GM12892 (cell line): ENCODE measurements at regions not wholly inside any gene's neighbourhood (a gene's known extent, or its start where the extent isn't known, plus 50 kb on each side); places are given as distances from the start of the nearest gene placed in this dataset.
"Not testable (repeated sequence)": the region's sequence is repeated elsewhere in the genome, so short reads cannot be mapped to it uniquely, and the experiment has no call there.

Source experiments
- DNase-seq: peaks from one replicate; pipeline ENCODE4 v3.0.0; 2011; ENCODE audit not compliant: insufficient read length
- FAIRE-seq: peaks from 2 replicates; lab custom pipeline; 2011; peaks lifted over from hg19 to GRCh38; lab: Jason Lieb, UNC
- POLR2A ChIP-seq: IDR thresholded peaks from 2 replicates; pipeline ENCODE4 v1.6.1; 2011; ENCODE audit warnings: low read depth, low read length, control low read depth
- POLR2AphosphoS5 ChIP-seq: IDR thresholded peaks from 2 replicates; pipeline ENCODE4 v1.6.1; 2011; ENCODE audit warnings: low read depth, low read length, control low read depth
- TAF1 ChIP-seq: IDR thresholded peaks from 2 replicates; pipeline ENCODE4 v1.6.1; 2011; ENCODE audit warnings: low read depth, mild to moderate bottlenecking, control low read depth, low read length, borderline replicate concordance

DNA sequence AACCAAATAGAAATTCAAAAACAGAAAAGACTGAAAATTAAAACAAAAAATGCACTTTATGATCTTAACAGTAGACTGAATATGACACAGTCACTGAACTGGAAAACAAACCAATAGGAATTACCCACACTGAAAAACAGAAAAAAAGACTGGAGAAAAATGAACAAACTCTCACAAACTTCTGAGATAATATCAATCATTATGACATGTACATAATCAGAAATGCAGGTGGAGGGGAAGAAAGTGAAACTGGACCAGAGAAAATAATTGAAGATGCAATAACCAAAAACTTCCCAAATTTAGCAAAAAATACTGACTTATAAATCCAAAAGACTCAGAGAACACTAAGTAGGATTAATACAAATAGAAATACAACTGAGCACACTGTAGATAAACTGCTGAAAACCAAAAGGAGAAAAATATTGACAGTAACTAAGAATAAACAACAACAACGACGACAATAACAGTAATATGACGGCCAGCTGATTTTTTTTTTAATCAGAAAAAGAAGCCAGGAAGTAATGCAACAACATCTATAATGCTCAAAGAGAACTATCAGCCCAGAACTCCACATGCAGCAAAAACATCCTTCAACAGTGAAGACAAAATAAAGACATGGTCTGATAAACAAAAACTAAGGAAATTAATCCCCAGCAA lies 108.1 kb downstream of the ZFAND4 start:
- no peak for TF ChIP-seq POLR2A
- TF ChIP-seq POLR2AphosphoS5, result no peak
- TF ChIP-seq TAF1, result no peak
- FAIRE-seq (peak; percentile 9), DNase-seq (no peak)

DNA sequence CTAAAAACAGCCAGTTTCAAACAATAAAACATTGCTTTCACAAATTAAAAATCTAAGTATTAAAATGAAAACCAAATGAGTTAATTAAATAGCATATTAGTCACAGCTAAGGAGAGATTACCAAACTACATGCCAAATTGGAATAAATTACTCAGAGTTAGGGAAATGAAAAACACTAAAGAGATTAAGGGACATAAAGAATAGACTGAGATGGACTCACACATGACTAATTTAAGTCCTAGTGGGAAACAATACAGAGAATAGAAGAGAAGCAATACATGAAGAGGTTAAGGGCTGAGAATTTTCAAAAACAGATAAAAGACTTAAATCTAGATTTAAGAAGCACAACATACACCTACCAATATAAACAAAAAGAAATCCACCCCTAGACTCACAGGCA lies 110.6 kb downstream of the ZFAND4 start:
- DNase-seq (no peak), FAIRE-seq (no peak)
- TF ChIP-seq POLR2A (no peak), POLR2AphosphoS5 (no peak), TAF1 (no peak)

DNA sequence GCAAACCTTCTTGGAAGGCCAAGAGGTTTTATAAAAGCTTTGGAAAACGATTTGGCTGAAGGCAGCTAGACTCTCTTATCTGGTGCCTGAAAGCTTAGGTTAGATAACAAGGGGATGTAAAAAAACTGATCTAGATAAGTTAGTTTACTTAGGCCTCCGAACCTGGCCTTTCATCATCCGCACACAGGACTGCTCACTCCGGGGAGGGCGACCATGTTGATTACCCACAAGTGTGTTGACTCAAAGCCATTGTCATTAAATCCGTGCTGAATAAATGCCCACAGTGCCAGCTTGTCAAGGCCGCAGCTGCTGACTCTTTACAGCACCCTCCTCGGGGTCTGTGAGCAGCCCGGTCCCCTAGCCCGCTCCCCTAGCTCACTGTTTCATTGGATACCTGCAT lies 112.3 kb downstream of the ZFAND4 start:
- TF ChIP-seq POLR2AphosphoS5 (no peak), TAF1 (no peak), POLR2A (no peak)
- FAIRE-seq, result no peak
- DNase-seq, result no peak

DNA sequence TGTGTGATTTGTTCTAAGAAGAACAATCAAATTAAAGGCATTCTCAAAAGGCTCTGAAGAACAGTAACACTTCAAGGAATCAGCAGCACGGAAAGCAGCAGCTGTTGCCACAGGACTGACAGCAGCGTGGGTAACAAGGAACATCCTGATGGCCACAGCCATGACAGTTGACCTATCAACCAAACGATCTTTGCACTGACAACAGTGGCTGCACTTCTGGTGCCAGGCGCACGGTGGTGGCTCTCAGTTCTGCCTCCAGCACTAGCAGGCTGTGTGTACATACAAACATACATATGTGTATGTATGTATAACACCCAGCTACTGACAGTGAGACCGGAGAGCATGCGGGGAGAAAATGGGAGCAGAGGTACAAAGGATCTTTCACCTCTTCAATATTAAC lies 114.1 kb downstream of the ZFAND4 start:
- TF ChIP-seq POLR2A (no peak), POLR2AphosphoS5 (no peak), TAF1 (no peak)
- FAIRE-seq, result no peak
- DNase-seq, result no peak

DNA sequence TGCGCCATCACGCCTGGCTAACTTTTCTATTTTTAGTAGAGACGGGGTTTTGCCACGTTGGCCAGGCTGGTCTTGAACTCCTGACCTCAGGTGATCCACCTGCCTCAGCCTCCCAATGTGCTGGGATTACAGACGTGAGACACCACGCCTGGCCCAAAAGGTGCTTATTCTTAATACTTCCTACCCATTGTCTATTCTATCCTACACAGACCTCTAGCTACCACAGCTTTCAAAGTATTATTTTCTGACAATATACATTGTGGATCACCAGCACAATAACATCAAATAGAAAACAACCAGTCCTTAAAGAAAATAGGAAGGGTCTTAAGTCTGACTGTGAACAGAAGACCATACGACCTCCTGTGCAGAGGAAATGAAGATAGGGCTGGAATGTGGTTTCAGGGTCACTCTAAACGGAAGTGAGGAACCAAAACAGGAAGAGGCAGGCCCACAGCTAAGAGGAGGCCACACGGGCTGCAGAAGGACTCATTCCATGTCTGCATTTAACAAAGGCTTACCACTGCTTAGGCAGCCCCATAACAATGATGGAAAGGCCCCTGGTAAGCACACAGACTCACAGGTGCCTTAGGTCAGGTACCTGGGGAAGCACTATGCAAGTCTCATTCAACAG lies 115.2 kb downstream of the ZFAND4 start:
- FAIRE-seq, result peak; percentile 53
- TF ChIP-seq POLR2AphosphoS5 (no peak), POLR2A (no peak), TAF1 (no peak)
- no peak for DNase-seq

DNA sequence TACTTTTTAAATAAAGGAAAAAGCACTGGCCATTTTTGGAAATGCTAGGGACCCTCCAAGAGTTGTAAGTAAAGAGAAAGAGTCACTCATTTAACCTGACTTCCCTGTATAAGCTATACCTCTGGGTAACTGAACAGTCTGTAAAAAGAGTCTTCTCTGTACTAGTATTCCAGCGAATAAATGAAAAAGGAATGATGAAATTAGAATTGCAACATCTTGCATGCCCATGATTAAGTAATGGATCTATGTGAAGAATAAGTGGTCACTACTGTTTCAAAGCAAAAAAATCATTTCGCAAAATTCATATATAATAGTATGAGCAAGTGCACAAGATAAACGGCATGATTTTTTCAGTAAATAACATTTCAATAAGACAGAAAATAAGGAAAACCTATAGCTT lies 116.8 kb downstream of the ZFAND4 start:
- TF ChIP-seq POLR2AphosphoS5 (no peak), TAF1 (no peak), POLR2A (no peak)
- DNase-seq (no peak), FAIRE-seq (no peak)

DNA sequence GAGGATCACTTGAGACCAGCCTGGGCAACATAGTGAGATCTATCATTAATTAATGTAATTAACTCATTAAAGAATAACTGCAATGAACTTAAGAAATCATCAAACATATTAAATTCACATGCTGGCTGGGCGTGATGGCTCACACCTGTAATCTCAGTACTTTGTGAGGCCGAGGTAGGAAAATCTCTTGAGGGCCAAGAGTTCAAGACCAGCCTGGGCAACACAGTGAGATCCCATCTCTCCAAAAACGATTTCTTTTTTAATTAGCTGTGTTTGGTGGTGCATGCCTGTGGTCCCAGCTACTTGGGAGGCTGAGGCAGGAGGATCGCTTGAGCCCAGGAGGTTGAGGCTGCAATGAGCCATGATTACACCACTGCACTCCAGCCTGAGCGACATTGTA lies 117.2 kb downstream of the ZFAND4 start:
- not testable (repeated sequence) for FAIRE-seq, DNase-seq

DNA sequence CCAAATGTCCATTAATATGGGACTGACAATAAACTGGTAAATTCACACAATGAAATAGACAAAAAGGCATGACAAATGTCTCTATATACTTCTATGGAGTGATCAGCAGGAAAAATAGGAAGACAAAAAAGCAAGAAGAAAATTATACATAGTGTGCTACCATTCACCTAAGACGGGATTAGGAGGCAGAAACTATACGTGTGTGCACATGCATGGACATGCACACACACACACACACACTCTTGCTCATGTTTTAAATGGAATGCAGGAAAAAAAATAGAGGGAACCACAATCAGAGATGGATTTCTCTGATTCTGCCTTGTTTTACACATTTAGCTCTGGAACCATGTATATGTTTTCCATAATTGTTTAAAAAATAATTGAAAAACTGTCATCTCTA lies 119.0 kb downstream of the ZFAND4 start:
- TF ChIP-seq POLR2A, result no peak
- no peak for TF ChIP-seq POLR2AphosphoS5
- no peak for TF ChIP-seq TAF1
- no peak for DNase-seq
- FAIRE-seq, result no peak

DNA sequence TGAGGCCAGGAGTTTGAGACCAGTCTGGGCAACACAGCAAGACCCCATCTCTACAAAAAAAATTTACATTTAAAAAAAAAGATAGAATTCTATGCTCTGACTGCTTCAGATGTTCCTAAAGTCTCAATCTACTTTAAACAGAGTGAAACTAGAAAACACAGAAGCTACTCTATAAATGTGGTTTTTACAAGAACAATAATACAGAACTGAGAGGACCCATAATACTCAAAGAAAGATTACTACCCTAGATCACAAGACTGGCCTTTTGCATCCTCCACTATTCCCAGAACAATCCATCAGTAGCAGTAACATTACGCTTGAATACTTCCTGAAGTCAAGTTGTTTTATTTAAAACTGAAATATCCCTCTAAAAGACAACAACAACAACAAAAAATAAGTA lies 119.4 kb downstream of the ZFAND4 start:
- DNase-seq (no peak), FAIRE-seq (no peak)
- TF ChIP-seq TAF1, result no peak
- TF ChIP-seq POLR2AphosphoS5, result no peak
- TF ChIP-seq POLR2A, result no peak

DNA sequence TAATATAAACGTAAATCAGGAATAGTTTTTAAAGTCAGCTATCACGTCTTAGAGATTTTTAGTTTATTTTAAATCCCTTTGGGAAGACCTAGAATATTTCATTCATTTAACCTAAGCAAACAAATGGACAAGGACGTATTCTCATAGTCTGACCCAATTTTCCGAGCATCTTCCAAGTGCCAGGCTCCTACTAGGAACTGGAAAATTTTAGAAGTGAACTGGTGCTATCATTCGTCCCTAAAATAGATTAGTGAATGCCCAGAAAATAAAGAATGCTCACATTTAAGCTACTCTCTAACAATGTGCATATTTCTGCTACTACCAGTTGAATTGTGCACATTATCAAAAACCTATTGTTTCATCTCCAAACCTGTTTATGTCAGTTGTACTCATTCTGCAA lies 120.1 kb downstream of the ZFAND4 start:
- DNase-seq (no peak), FAIRE-seq (no peak)
- TF ChIP-seq POLR2A, result no peak
- TF ChIP-seq TAF1, result no peak
- no peak for TF ChIP-seq POLR2AphosphoS5

DNA sequence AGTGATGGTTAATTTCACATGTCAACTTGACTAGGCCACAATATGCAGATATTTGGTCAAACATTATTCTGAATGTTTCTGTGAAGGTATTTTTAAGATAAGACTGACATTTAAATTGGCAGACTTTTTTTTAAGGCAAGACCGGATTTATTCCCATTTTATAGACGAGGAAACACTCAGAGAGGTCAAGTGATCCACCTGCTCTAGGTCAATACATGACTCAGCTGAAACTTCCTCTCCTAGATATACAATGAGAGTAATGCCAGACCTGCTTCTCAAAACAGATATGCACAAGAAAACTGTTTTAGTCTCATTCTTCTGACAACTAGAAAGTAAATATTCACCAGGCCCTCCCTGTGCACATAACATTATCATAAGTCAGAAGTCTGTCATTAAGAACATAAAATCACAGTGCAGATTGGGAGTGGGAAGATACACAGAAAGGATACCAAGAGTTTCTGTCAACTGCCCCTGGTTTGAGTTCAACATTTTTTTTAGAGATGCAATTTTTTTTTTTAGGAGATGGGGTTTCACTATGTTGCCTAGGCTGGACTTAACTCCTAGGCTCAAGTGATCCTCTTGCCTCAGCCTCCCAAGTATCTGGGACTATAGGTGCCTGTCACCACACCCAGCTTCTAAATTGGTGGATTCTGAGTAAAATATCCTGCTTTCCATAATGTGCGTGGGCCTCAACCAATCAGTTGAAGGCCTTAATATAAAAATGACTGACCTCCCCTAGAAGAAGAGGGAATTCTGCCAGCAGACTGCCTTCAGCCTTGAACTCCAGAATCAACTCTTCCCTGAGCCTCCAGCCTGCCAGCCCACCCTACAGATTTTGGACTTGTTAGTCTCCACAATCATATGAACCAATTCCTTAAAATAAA lies 121.4 kb downstream of the ZFAND4 start:
- DNase-seq (no peak), FAIRE-seq (no peak)
- TF ChIP-seq TAF1, result no peak
- no peak for TF ChIP-seq POLR2A
- TF ChIP-seq POLR2AphosphoS5, result no peak

DNA sequence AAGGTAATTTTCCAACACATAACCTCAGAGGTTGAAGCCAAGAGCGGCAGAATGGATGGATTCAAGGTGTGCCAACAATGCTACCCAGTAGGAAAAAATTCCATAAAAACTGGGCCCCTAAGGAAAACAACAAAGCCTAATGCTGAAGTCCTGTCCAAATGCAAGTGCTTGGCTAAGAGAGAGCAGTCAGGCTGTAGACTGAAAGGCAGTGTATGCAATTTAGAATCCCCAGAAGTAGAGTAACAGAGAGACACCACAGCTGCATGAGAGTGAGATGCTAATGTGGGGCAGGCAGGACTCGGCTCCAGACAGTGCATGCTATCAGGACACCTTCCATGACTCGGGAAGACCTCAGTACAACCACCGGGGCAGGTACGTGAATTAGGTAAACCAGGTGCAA lies 124.5 kb downstream of the ZFAND4 start:
- DNase-seq (no peak), FAIRE-seq (no peak)
- TF ChIP-seq POLR2AphosphoS5 (no peak), TAF1 (no peak), POLR2A (no peak)
